ENCODE measurements at regions not wholly inside any gene's neighbourhood (a gene's known extent, or its start where the extent isn't known, plus 50 kb on each side); places are given as distances from the start of the nearest gene placed in this dataset.

- no peak for FAIRE-seq
- no peak for TF ChIP-seq PAX5 (IDR thresholded peaks at IDR 0.05; ENCODE audit: insufficient read depth, low read length, severe bottlenecking)
- TF ChIP-seq TAF1 (IDR thresholded peaks at IDR 0.05; ENCODE audit: low read depth, low read length) = no peak
- DNase-seq (ENCODE audit: insufficient read length, low spot score) = no peak
These were observed 101.0 kb upstream of the SHH start for GRCh38 chr7:155913291-155913690.

GRCh38 chr7:155911471-155912105, 99.3 kb upstream of the SHH start:
- no peak for FAIRE-seq

GRCh38 chr7:155908385-155908784, 96.1 kb upstream of the SHH start:
- no peak for FAIRE-seq
- TF ChIP-seq POLR2AphosphoS5 (IDR thresholded peaks at IDR 0.05; ENCODE audit: low read depth, low read length) = no peak
- no peak for TF ChIP-seq SPI1 (IDR thresholded peaks at IDR 0.05; ENCODE audit: low read depth, low read length)
- no peak for DNase-seq (ENCODE audit: insufficient read length, low spot score)

More at GRCh38 chr7:155911471-155912105, 99.3 kb upstream of the SHH start:
- DNase-seq (ENCODE audit: insufficient read length, low spot score) = no peak
- TF ChIP-seq TAF1 (IDR thresholded peaks at IDR 0.05; ENCODE audit: low read depth, low read length) (no peak), PAX5 (IDR thresholded peaks at IDR 0.05; ENCODE audit: insufficient read depth, low read length, severe bottlenecking) (no peak), SPI1 (IDR thresholded peaks at IDR 0.05; ENCODE audit: low read depth, low read length) (no peak), POLR2AphosphoS5 (IDR thresholded peaks at IDR 0.05; ENCODE audit: low read depth, low read length) (no peak), POU2F2 (IDR thresholded peaks at IDR 0.05; ENCODE audit: low read depth, low read length) (no peak), POLR2A (IDR thresholded peaks at IDR 0.05; ENCODE audit: low read depth, low read length) (no peak)

GRCh38 chr7:155907450-155908200, 95.4 kb upstream of the SHH start:
- DNase-seq (ENCODE audit: insufficient read length, low spot score) (no peak), FAIRE-seq (no peak)
- TF ChIP-seq TAF1 (IDR thresholded peaks at IDR 0.05; ENCODE audit: low read depth, low read length) = no peak
- TF ChIP-seq POLR2AphosphoS5 (IDR thresholded peaks at IDR 0.05; ENCODE audit: low read depth, low read length) = no peak
- TF ChIP-seq SPI1 (IDR thresholded peaks at IDR 0.05; ENCODE audit: low read depth, low read length) = no peak
- TF ChIP-seq POU2F2 (IDR thresholded peaks at IDR 0.05; ENCODE audit: low read depth, low read length) = no peak
- no peak for TF ChIP-seq POLR2A (IDR thresholded peaks at IDR 0.05; ENCODE audit: low read depth, low read length)

GRCh38 chr7:155901176-155901575, 88.9 kb upstream of the SHH start:
- TF ChIP-seq POLR2A (IDR thresholded peaks at IDR 0.05; ENCODE audit: low read depth, low read length) (no peak), TAF1 (IDR thresholded peaks at IDR 0.05; ENCODE audit: low read depth, low read length) (no peak), POU2F2 (IDR thresholded peaks at IDR 0.05; ENCODE audit: low read depth, low read length) (no peak), POLR2AphosphoS5 (IDR thresholded peaks at IDR 0.05; ENCODE audit: low read depth, low read length) (no peak), SPI1 (IDR thresholded peaks at IDR 0.05; ENCODE audit: low read depth, low read length) (no peak), PAX5 (IDR thresholded peaks at IDR 0.05; ENCODE audit: insufficient read depth, low read length, severe bottlenecking) (no peak)
- DNase-seq (ENCODE audit: insufficient read length, low spot score) (no peak), FAIRE-seq (no peak)

DNA sequence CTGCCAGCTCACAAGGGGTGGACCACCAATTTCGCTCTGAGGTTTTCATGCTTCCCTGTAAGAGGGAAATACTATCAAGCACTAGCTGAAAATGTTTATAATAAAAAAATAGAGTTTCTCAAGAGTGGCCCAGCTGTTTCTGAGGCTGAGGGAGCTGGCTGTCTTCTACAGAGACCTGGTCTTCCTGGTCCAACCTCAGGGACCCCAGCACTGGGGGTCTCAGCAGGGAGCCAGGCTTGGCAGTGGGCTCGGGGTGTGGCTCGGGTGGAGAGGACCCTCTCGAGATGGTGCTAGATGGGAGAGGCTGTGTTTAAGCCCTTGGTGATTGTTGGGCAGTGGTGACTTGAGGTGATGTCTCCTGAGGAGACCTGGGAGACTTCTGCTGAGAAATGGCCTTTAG, 87.3 kb upstream of the SHH start:
- TF ChIP-seq POLR2AphosphoS5 (IDR thresholded peaks at IDR 0.05; ENCODE audit: low read depth, low read length) (no peak), TAF1 (IDR thresholded peaks at IDR 0.05; ENCODE audit: low read depth, low read length) (no peak), PAX5 (IDR thresholded peaks at IDR 0.05; ENCODE audit: insufficient read depth, low read length, severe bottlenecking) (no peak), POLR2A (IDR thresholded peaks at IDR 0.05; ENCODE audit: low read depth, low read length) (no peak), POU2F2 (IDR thresholded peaks at IDR 0.05; ENCODE audit: low read depth, low read length) (no peak), SPI1 (IDR thresholded peaks at IDR 0.05; ENCODE audit: low read depth, low read length) (no peak)
- FAIRE-seq (no peak), DNase-seq (ENCODE audit: insufficient read length, low spot score) (no peak)

DNA sequence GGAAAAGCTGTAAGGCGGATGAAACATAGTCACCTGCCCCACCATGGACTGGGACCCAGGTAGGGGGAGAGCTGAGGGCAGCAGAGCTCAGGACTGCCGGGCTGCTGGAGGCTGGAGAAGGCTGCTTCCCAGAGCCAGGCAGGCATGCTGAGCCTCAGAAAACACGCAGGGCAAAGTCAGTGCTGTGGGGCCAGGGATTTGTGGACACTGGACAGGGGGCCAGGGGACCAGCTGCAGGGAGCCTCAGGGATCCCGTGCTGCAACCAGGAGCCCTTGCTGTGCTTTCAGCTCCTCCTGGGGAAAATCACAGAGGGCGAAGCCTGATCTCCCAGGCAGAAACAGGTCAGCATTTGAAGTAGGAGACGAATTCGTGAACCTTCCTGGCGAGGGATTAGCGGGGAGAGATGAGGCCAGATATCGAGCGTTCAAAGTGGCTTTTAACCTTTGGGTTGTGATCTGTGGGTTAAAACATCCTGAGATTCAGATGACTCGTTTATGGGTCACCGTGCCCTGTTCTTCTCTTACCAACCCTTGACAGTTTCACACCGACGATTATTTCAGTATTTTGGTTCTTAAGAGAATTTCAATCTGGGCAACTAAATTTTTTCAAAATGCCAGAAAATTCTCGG, 85.6 kb upstream of the SHH start:
- DNase-seq (ENCODE audit: insufficient read length, low spot score) = no peak
- no peak for TF ChIP-seq PAX5 (IDR thresholded peaks at IDR 0.05; ENCODE audit: insufficient read depth, low read length, severe bottlenecking)
- TF ChIP-seq POU2F2 (IDR thresholded peaks at IDR 0.05; ENCODE audit: low read depth, low read length) = no peak
- TF ChIP-seq POLR2A (IDR thresholded peaks at IDR 0.05; ENCODE audit: low read depth, low read length) = no peak
- no peak for TF ChIP-seq TAF1 (IDR thresholded peaks at IDR 0.05; ENCODE audit: low read depth, low read length)
- no peak for TF ChIP-seq POLR2AphosphoS5 (IDR thresholded peaks at IDR 0.05; ENCODE audit: low read depth, low read length)
- TF ChIP-seq SPI1 (IDR thresholded peaks at IDR 0.05; ENCODE audit: low read depth, low read length) = no peak
- no peak for FAIRE-seq

DNA sequence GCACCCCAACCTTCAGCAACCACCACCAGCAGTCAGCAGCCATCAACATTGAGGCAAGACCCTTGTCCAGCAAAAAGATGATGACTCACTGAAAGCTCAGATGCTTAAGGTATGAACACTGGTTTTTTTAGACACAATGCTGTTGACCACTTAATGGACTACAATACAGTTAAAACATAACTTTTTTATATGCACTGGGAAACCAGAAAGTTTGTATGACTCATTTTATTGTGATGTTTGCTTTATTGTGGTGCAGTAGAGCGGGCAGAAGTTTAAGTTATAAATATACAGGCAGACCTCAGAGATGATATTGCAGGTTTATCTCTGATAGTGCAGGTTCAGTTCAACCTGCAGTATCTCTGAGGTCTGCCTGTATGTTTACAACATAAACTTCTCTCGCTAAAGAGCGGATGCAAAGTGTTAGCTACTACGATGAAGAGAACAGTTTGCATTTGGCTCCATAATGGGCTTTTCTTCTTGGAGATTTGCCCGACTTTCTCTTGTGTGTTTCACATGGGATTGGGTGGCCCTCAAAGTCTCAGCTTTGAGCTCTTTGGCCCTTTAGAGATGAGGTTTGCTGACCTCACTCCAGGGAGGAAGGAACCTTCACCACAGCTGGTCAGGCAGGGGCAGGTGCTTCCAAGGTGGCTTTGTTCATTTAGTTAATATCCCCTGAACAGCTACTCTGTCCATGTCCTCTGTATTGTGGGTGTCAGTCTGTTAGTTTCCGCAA, 84.4 kb upstream of the SHH start:
- DNase-seq (ENCODE audit: insufficient read length, low spot score) (no peak), FAIRE-seq (no peak)
- TF ChIP-seq TAF1 (IDR thresholded peaks at IDR 0.05; ENCODE audit: low read depth, low read length) (no peak), POLR2AphosphoS5 (IDR thresholded peaks at IDR 0.05; ENCODE audit: low read depth, low read length) (no peak), POLR2A (IDR thresholded peaks at IDR 0.05; ENCODE audit: low read depth, low read length) (no peak), POU2F2 (IDR thresholded peaks at IDR 0.05; ENCODE audit: low read depth, low read length) (no peak), SPI1 (IDR thresholded peaks at IDR 0.05; ENCODE audit: low read depth, low read length) (no peak), PAX5 (IDR thresholded peaks at IDR 0.05; ENCODE audit: insufficient read depth, low read length, severe bottlenecking) (no peak)

DNA sequence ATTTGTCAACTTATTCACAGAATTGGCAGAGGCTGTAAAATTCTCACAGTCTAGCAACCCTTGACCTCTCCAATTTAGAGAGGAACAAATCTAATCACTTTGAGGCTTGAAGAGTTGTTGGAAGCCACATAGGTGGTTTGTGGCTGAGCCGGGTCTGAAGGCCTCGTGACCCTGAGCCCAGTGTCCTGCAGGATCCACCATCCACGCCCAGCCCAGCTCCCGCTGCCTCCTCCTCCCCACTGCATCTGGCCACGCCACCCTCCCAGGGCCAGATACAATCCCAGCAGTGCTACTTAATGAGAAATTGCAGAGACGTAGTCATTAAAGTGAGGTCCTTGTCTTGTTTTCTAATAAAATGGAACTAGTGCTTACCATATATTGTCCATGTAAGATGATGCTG, 81.4 kb upstream of the SHH start:
- no peak for DNase-seq (ENCODE audit: insufficient read length, low spot score)
- no peak for FAIRE-seq
- TF ChIP-seq TAF1 (IDR thresholded peaks at IDR 0.05; ENCODE audit: low read depth, low read length) = no peak
- TF ChIP-seq PAX5 (IDR thresholded peaks at IDR 0.05; ENCODE audit: insufficient read depth, low read length, severe bottlenecking) = no peak
- TF ChIP-seq POLR2A (IDR thresholded peaks at IDR 0.05; ENCODE audit: low read depth, low read length) = no peak
- TF ChIP-seq POU2F2 (IDR thresholded peaks at IDR 0.05; ENCODE audit: low read depth, low read length) = no peak
- TF ChIP-seq POLR2AphosphoS5 (IDR thresholded peaks at IDR 0.05; ENCODE audit: low read depth, low read length) = no peak
- no peak for TF ChIP-seq SPI1 (IDR thresholded peaks at IDR 0.05; ENCODE audit: low read depth, low read length)
